ENCODE measurements at regions not wholly inside any gene's neighbourhood (a gene's known extent, or its start where the extent isn't known, plus 50 kb on each side); places are given as distances from the start of the nearest gene placed in this dataset.
"Not testable (repeated sequence)": the region's sequence is repeated elsewhere in the genome, so short reads cannot be mapped to it uniquely, and the experiment has no call there.

GRCh38 chr15:79156704-79157375 lies 66.3 kb upstream of the RASGRF1 start:
- TF ChIP-seq, protein P1, sequence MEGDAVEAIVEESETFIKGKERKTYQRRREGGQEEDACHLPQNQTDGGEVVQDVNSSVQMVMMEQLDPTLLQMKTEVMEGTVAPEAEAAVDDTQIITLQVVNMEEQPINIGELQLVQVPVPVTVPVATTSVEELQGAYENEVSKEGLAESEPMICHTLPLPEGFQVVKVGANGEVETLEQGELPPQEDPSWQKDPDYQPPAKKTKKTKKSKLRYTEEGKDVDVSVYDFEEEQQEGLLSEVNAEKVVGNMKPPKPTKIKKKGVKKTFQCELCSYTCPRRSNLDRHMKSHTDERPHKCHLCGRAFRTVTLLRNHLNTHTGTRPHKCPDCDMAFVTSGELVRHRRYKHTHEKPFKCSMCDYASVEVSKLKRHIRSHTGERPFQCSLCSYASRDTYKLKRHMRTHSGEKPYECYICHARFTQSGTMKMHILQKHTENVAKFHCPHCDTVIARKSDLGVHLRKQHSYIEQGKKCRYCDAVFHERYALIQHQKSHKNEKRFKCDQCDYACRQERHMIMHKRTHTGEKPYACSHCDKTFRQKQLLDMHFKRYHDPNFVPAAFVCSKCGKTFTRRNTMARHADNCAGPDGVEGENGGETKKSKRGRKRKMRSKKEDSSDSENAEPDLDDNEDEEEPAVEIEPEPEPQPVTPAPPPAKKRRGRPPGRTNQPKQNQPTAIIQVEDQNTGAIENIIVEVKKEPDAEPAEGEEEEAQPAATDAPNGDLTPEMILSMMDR (IDR thresholded peaks at IDR 0.05; ENCODE audit: insufficient read depth, low read depth, low read length, missing control alignments) = no peak
- DNase-seq (ENCODE audit: low read depth) = no peak

GRCh38 chr15:79154483-79155135 lies 64.0 kb upstream of the RASGRF1 start:
- no peak for DNase-seq (ENCODE audit: low read depth)
- TF ChIP-seq, protein P1 (IDR thresholded peaks at IDR 0.05; ENCODE audit: insufficient read depth, low read depth, low read length, missing control alignments) = no peak

More at GRCh38 chr15:79156704-79157375, 66.3 kb upstream of the RASGRF1 start:
- no peak overlapping the region for H3K4me3 ChIP-seq (ENCODE audit: low read length)

GRCh38 chr15:79144290-79144689 lies 53.7 kb upstream of the RASGRF1 start:
- not testable (repeated sequence) for H3K4me3 ChIP-seq (ENCODE audit: low read length); DNase-seq (ENCODE audit: low read depth)

More at GRCh38 chr15:79154483-79155135, 64.0 kb upstream of the RASGRF1 start:
- no peak overlapping the region for H3K4me3 ChIP-seq (ENCODE audit: low read length)

DNA sequence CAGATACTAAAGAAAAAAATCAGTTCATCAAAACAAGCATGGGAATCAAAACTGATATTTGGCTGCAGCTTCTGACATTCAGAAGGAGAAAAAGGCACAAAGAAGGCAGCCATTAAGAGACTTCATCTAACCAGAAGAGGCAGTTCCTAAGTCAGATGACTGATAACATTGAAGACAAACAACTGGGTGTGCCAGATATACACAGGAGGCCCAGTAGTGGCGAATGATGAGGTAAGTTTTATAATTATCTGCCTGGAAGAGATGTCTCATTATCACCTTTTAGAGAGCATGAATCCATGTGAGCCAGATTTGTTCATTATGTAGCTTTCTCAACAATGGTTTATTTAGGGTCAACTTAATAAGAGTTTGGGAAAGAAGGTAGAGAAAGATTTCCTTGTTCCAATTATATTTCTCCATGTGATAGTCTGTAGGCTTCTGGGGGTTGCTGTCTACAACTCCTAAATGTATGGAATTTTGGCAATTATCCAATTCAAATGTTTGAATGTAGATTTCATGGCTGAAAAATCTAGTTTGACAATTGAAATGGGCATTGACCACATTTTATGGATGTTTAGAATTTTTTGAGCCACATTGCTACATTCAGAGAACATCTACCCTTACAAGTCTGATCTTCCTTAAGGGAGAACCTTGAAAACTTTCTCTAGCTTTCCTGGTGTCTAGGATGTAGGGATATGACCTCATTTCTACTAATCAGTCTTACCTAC lies 50.4 kb upstream of the RASGRF1 start:
- TF ChIP-seq, protein P1 (IDR thresholded peaks at IDR 0.05; ENCODE audit: insufficient read depth, low read depth, low read length, missing control alignments) = no peak
- peak; percentile 18 for DNase-seq (ENCODE audit: low read depth)
- H3K4me3 ChIP-seq (ENCODE audit: low read length) = no peak overlapping the region
